IPS DF 6.9 (cell line): ENCODE measurements at regions not wholly inside any gene's neighbourhood (a gene's known extent, or its start where the extent isn't known, plus 50 kb on each side); places are given as distances from the start of the nearest gene placed in this dataset.

Source experiments
- DNase-seq: peaks from one replicate; pipeline ENCODE4 v3.0.0-alpha.2; 2013; ENCODE audit warnings: low read depth, low spot score
- H3K27ac ChIP-seq: one replicate; pipeline ENCODE4 v1.5.1; 2013; ENCODE audit warnings: low read length, control low read depth
- H3K27me3 ChIP-seq: 2 replicates; pipeline ENCODE4 v1.6.1; 2013; ENCODE audit warnings: mild to moderate bottlenecking, low read length; ENCODE audit not compliant: control insufficient read depth, insufficient read depth
- H3K36me3 ChIP-seq: 2 replicates; pipeline ENCODE4 v1.6.1; 2013; ENCODE audit warnings: low read length; ENCODE audit not compliant: control insufficient read depth, insufficient read depth
- H3K4me1 ChIP-seq: 2 replicates; pipeline ENCODE4 v1.6.1; 2013; ENCODE audit warnings: low read length; ENCODE audit not compliant: control insufficient read depth, insufficient read depth
- H3K4me3 ChIP-seq: 2 replicates; pipeline ENCODE4 v1.5.1; 2013; ENCODE audit warnings: mild to moderate bottlenecking, low read length
- H3K9me3 ChIP-seq: 2 replicates; pipeline ENCODE4 v1.6.1; 2013; ENCODE audit warnings: low read length, inconsistent platforms; ENCODE audit not compliant: control insufficient read depth, insufficient read depth
- WGBS: extraction: QIAGEN DNeasy Blood & Tissue Kit; methylation state at CpG from one replicate; pipeline ENCODE4 v1.1.7; 2013; ENCODE audit warnings: mixed read lengths, missing lambda C conversion rate; ENCODE audit not compliant: insufficient read length, insufficient coverage; 5-methylcytosine and 5-hydroxymethylcytosine counted together

DNA sequence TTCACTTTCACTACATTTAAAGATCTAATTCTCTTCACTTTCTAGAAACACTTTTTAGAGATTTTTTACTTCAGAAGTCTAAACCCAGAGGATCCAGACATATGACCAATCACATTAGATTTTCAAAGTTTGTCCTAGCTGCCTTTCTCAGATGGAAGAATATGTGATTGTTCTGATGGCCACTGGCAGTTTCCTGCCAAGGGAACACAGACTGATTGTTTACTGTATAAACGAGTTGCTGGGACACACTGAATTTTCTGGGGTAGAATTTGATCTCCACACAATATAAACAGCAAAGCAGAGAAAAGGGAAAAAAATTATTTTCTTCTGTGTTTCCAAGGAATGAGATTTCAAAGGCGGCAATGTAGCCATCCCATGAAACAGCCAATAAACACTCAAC lies 480.0 kb downstream of the TOX3 start:
- no CpG with 5 or more reads among the region's 2 CpGs for WGBS
- no peak for DNase-seq
- no peak overlapping the region for H3K27ac ChIP-seq
- peaks cover 2% of the 10 kb centered on the region; the same call in 1 of the 2 replicates for H3K4me1 ChIP-seq
- no peaks in the 10 kb centered on the region for H3K36me3 ChIP-seq
- H3K27me3 ChIP-seq = no peaks in the 10 kb centered on the region
- no peak overlapping the region for H3K4me3 ChIP-seq
- H3K9me3 ChIP-seq = no peaks in the 10 kb centered on the region

DNA sequence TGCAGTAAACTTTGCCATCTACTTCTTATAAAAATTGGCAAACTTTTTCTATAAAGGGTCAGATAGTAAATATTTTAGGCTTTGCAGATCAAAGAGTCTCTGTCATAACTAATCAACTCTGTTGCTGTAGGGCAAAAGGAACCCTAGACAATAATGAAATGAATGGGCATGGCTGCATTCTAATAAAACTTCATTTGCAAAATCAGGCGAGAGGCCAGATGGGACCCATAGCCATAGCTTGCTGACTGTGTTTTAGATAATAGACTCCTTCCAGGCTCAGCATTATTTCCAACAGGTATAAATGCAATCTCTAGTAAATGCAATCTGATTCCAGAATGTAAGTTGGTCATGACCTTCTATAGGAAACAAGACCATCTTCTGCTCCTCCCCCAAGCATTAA lies 490.7 kb downstream of the TOX3 start:
- Histone ChIP-seq H3K27me3 (no peaks in the 10 kb centered on the region), H3K4me1 (no peaks in the 10 kb centered on the region), H3K4me3 (no peak overlapping the region), H3K36me3 (no peaks in the 10 kb centered on the region), H3K9me3 (no peaks in the 10 kb centered on the region), H3K27ac (no peak overlapping the region)
- no CpG with 5 or more reads among the region's 1 CpG for WGBS
- DNase-seq = no peak

DNA sequence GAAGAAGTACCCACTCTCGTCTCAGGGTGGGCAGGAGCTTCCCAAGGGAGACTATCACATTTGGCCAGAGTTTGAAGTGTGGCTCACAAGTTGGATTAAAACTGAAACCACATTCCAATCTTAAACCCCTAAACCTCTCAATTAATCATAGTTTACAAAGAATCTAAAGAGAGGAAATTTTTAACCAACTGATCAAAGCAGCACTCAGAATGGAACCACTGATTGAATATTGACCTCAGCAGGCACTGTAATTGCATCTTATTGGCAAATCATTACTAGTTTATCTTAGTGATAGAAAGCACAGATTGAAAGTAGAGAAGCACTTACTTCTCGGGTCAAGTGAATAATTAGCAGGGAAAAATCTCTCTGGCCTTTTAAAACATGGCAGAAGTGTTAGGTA lies 491.6 kb downstream of the TOX3 start:
- no peak for DNase-seq
- WGBS = no CpG with 5 or more reads among the region's 2 CpGs
- Histone ChIP-seq H3K4me1 (no peaks in the 10 kb centered on the region), H3K36me3 (no peaks in the 10 kb centered on the region), H3K27me3 (no peaks in the 10 kb centered on the region), H3K27ac (no peak overlapping the region), H3K9me3 (no peaks in the 10 kb centered on the region), H3K4me3 (no peak overlapping the region)

DNA sequence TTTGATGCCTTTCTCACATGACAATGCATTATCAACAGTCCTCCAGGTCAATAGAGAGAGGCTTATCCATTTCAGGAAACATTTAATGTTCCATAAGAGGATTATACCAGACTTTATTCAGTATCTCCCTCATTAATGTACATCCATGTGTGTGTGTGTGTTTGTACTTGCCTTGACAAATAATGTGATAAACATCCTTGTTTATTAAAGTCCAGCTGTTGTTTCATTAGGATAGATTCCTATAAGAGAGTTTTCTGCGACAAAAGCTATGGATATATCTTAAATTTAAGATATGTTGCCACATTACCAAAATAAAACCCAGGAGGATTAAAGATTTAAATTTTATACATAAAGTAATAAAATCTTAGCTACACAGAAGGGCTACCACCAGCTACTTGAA lies 492.6 kb downstream of the TOX3 start:
- H3K27ac ChIP-seq = no peak overlapping the region
- H3K4me1 ChIP-seq = no peaks in the 10 kb centered on the region
- WGBS = no CpG with 5 or more reads among the region's 1 CpG
- H3K4me3 ChIP-seq = no peak overlapping the region
- no peaks in the 10 kb centered on the region for H3K27me3 ChIP-seq
- H3K9me3 ChIP-seq = no peaks in the 10 kb centered on the region
- no peak for DNase-seq
- H3K36me3 ChIP-seq = no peaks in the 10 kb centered on the region

DNA sequence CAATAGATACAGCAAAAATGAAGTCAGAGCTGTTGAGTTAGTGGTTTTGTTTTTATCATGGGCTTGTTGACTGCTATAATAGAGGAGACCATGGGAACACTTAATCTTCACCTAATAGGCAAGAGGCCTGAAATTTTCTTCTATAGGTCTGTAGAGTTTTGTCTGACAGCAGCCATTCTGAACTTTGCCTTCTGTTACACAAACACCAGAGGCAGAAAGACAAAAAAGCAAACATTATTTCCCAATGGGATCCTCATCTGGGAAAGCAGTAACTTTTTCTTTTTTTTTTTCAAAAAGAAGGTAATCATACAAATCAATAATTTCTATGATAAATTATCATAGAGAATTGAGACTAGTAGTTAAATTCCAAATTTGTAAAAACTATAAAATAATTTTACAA lies 494.1 kb downstream of the TOX3 start:
- Histone ChIP-seq H3K36me3 (no peaks in the 10 kb centered on the region), H3K27me3 (no peaks in the 10 kb centered on the region), H3K4me3 (no peak overlapping the region), H3K4me1 (no peaks in the 10 kb centered on the region), H3K27ac (no peak overlapping the region), H3K9me3 (no peaks in the 10 kb centered on the region)
- no peak for DNase-seq

DNA sequence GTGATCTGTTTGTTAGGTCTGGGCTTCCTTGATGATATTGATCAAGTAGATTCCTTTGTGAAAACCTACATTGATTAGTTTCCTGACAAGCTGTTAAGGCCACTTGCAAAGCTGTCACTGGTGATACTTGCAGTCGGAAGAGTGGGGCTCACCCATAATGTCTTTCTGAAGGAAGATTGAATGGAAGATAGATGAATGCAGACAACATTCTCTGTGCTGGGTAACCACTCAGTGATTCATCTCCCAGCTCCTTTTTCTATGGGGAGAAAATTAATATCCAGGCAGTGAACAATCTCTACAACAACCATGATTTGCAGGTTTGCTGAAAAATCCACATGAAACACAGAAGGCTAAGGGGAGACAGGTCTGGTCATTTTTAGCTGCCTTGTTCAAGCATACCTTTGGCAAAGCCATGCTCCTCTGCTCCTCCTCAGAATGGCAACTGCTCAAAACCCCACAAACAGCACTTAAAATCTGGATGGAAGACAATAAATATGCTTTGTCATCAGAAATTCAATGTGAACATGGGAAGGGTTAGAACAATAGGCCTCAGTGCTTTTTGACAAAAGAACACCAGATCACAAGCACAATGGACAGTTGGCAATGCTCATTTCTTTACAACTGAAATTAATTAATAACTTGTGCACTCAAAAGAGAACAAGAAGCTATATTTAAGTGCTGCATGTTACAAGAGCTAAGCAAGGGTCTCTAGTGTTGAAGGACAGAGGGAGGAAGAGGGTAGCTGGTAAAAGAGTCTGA lies 495.4 kb downstream of the TOX3 start:
- Histone ChIP-seq H3K27ac (no peak overlapping the region), H3K36me3 (no peaks in the 10 kb centered on the region), H3K9me3 (no peaks in the 10 kb centered on the region), H3K4me1 (no peaks in the 10 kb centered on the region), H3K27me3 (no peaks in the 10 kb centered on the region), H3K4me3 (no peak overlapping the region)
- no CpG with 5 or more reads among the region's 1 CpG for WGBS
- DNase-seq = no peak

DNA sequence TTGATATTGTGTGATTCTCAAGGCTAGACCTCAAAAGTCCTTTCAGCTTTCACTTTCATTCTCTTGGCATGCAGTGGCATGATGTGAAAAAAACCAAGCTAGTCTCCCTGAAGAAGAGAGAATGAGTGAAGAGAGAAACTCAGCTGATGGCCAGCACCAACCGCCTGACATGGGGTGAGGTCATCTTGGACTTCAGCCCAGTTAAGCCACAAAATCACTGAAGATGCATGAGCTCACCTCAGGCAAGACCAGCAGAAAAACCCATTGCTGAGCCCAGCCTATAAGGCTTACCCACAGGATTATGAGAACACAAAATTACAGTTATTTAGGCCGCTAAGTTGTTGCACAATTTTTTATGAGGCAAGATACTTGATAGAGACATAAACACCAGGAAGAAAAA lies 496.5 kb downstream of the TOX3 start:
- H3K4me3 ChIP-seq = no peak overlapping the region
- H3K36me3 ChIP-seq = no peaks in the 10 kb centered on the region
- no peak overlapping the region for H3K27ac ChIP-seq
- H3K4me1 ChIP-seq = no peaks in the 10 kb centered on the region
- DNase-seq = no peak
- WGBS = no CpG with 5 or more reads among the region's 2 CpGs
- no peaks in the 10 kb centered on the region for H3K9me3 ChIP-seq
- no peaks in the 10 kb centered on the region for H3K27me3 ChIP-seq

DNA sequence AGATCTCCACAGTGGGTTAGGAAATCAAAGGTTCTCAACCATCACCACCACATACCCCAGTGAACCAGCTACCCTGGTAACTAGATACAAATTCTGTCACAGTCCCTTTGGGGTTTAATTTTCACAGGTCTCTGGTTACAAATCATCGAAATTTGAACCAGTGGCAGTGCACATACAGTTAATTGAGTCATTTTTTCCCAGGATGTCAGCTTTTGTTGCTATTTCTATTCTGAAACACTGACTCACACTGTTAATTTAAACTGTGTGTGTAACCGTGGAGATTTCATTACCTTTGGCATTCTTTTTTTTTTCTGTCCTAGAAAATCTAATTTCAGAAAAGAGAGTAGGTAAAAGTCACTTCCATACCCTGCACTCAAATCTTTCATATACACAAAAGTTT lies 511.5 kb downstream of the TOX3 start:
- no peak overlapping the region for H3K27ac ChIP-seq
- no CpG with 5 or more reads among the region's 2 CpGs for WGBS
- no peaks in the 10 kb centered on the region for H3K4me1 ChIP-seq
- H3K9me3 ChIP-seq = no peaks in the 10 kb centered on the region
- no peaks in the 10 kb centered on the region for H3K27me3 ChIP-seq
- H3K36me3 ChIP-seq = no peaks in the 10 kb centered on the region
- DNase-seq = no peak
- H3K4me3 ChIP-seq = no peak overlapping the region

DNA sequence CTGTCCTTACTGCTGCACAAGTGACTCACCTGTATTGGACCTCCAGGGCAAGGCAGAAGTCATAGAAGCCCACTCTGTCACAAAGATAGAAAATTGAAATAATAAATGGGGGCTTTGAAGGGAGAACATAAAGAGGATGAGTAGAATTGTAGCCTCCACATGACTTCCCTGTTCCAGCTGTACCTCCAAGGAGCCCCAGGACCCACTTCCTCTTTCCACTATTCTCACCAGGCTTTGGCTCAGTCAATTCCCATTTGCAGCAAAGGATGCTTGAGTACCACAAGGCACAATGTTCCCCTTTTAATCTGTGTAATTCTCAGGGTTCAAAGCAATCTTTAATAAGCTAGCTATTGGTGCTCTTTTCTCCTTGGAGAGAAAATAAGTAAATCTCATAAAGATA lies 512.1 kb downstream of the TOX3 start:
- H3K4me1 ChIP-seq = no peaks in the 10 kb centered on the region
- no peak for DNase-seq
- no peaks in the 10 kb centered on the region for H3K36me3 ChIP-seq
- H3K27me3 ChIP-seq = no peaks in the 10 kb centered on the region
- H3K27ac ChIP-seq = no peak overlapping the region
- no peak overlapping the region for H3K4me3 ChIP-seq
- H3K9me3 ChIP-seq = no peaks in the 10 kb centered on the region

DNA sequence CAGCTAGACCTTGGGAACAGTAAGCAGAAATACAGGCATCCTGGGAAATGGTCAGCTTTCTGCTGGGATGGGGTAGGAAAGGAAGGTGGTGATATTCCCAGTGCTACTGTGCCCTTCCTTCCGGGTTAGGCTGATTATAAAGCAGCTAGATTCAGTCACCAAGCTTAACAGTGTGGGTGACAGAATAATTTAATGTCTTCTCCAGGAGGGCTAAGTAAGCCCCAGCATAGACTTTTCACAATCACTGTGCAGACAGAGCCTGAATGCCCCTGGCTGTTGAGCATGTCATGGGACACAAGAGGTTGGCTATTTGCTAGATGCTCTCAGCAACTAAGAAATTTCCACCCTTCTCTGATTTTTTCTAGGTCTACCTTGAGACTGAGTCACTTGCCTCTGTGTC lies 513.0 kb downstream of the TOX3 start:
- Histone ChIP-seq H3K9me3 (no peaks in the 10 kb centered on the region), H3K27me3 (no peaks in the 10 kb centered on the region), H3K4me3 (no peak overlapping the region), H3K27ac (no peak overlapping the region), H3K36me3 (no peaks in the 10 kb centered on the region), H3K4me1 (no peaks in the 10 kb centered on the region)
- WGBS = no CpG with 5 or more reads among the region's 1 CpG
- no peak for DNase-seq

DNA sequence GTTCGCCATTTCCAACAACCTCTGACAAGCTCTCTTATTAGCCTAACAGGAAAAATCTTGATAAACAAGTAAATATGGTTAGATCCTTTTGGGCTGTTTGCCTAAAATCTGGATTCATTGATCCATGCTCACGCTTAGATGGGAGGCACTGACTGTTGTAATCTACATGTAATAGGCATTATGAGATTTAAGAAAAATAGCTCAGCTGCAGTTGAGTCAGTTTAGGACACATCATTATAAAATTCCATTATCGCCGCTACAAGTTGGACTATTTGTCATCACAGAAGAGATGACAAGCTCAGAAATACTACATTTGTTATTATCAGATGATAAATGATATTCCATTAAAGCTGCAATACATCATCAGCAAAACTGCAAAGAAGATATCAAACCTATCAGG lies 524.0 kb downstream of the TOX3 start:
- H3K27ac ChIP-seq = no peak overlapping the region
- H3K27me3 ChIP-seq = no peaks in the 10 kb centered on the region
- H3K36me3 ChIP-seq = no peaks in the 10 kb centered on the region
- no CpG with 5 or more reads among the region's 4 CpGs for whole genome bisulfite sequencing
- H3K4me1 ChIP-seq = no peaks in the 10 kb centered on the region; the same call in 1 of the 2 replicates
- no peak for DNase-seq
- H3K9me3 ChIP-seq = no peaks in the 10 kb centered on the region
- H3K4me3 ChIP-seq = no peak overlapping the region
